IMR-90 (cell line): ENCODE measurements at regions not wholly inside any gene's neighbourhood (a gene's known extent, or its start where the extent isn't known, plus 50 kb on each side); places are given as distances from the start of the nearest gene placed in this dataset.

Experiments
- ATAC-seq: fragments of 200-7000 bp; cut with Tn5 transposase; 2 replicates; pipeline ENCODE4 v1.9.1; 2020; ENCODE audit warnings: low read depth, mild to moderate bottlenecking, moderate library complexity
- BruUV-seq: library from RNA; stranded (reverse); fragments of 400-500 nt; replicated peaks from 2 replicates; lab custom pipeline; 2021; lab: Mats Ljungman, UMichigan
- CTCF ChIA-PET: fragments of 300-600 bp; formaldehyde crosslinking; extraction: SDS; loops from one replicate; lab custom pipeline; 2021; ENCODE audit warnings: antibody characterized with exemption; lab: Yijun Ruan, JAX
- POLR2A ChIA-PET: fragments of 300-600 bp; sonication (Branson Sonifier 250); formaldehyde crosslinking; loops from one replicate; lab custom pipeline; 2022; ENCODE audit warnings: antibody characterized with exemption; ENCODE audit not compliant: unreplicated experiment; lab: Charles Lee
- DNase-seq: peaks from one replicate; pipeline ENCODE4 v3.0.0; 2013
- H2AFZ ChIP-seq: replicated peaks from 2 replicates; pipeline ENCODE3; 2013; ENCODE audit warnings: low read length, mild to moderate bottlenecking; ENCODE audit not compliant: poor library complexity
- H2AK5ac ChIP-seq: 2 replicates; pipeline ENCODE4 v1.6.1; 2013; ENCODE audit warnings: low read depth, low read length, inconsistent platforms
- H2AK9ac ChIP-seq: replicated peaks from 2 replicates; pipeline ENCODE3; 2013; ENCODE audit warnings: mild to moderate bottlenecking, low read depth, low read length, moderate library complexity; ENCODE audit not compliant: poor library complexity
- H2BK120ac ChIP-seq: 2 replicates; pipeline ENCODE4 v1.6.1; 2013; ENCODE audit warnings: low read depth, low read length, inconsistent platforms
- H2BK15ac ChIP-seq: 3 replicates; pipeline ENCODE4 v1.6.1; 2013; ENCODE audit warnings: low read depth, low read length, inconsistent platforms
- H2BK20ac ChIP-seq: 2 replicates; pipeline ENCODE4 v1.6.1; 2013; ENCODE audit warnings: low read depth, mild to moderate bottlenecking, inconsistent platforms, low read length, moderate library complexity
- H2BK5ac ChIP-seq: 2 replicates; pipeline ENCODE4 v1.6.1; 2013; ENCODE audit warnings: mild to moderate bottlenecking, low read depth, low read length, inconsistent platforms; ENCODE audit not compliant: poor library complexity, severe bottlenecking
- H3K14ac ChIP-seq: replicated peaks from 2 replicates; pipeline ENCODE4 v1.6.1; 2013; ENCODE audit warnings: low read depth, low read length, inconsistent platforms
- H3K18ac ChIP-seq: 2 replicates; pipeline ENCODE4 v1.6.1; 2013; ENCODE audit warnings: low read depth, low read length, control low read depth
- H3K23ac ChIP-seq: 2 replicates; pipeline ENCODE4 v1.6.1; 2013; ENCODE audit warnings: low read depth, low read length, inconsistent platforms
- H3K27ac ChIP-seq: 2 replicates; pipeline ENCODE4 v1.5.1; 2013; ENCODE audit warnings: mild to moderate bottlenecking, control low read depth, low read length; ENCODE audit not compliant: insufficient read depth
- H3K27me3 ChIP-seq: 2 replicates; pipeline ENCODE4 v1.6.1; 2013; ENCODE audit warnings: low read length; ENCODE audit not compliant: control insufficient read depth, insufficient read depth
- H3K36me3 ChIP-seq: 2 replicates; pipeline ENCODE4 v1.6.1; 2013; ENCODE audit warnings: low read length, mixed read lengths; ENCODE audit not compliant: control insufficient read depth, insufficient read depth
- H3K4ac ChIP-seq: 2 replicates; pipeline ENCODE4 v1.6.1; 2013; ENCODE audit warnings: low read depth, low read length, inconsistent platforms
- H3K4me1 ChIP-seq: 2 replicates; pipeline ENCODE4 v1.6.1; 2013; ENCODE audit warnings: low read length, mixed read lengths; ENCODE audit not compliant: control insufficient read depth, insufficient read depth
- H3K4me2 ChIP-seq: 2 replicates; pipeline ENCODE4 v1.6.1; 2013; ENCODE audit warnings: low read depth, mild to moderate bottlenecking, control low read depth, low read length, moderate library complexity
- H3K4me3 ChIP-seq: 2 replicates; pipeline ENCODE4 v1.5.1; 2013; ENCODE audit warnings: low read depth, mild to moderate bottlenecking, control low read depth, low read length, moderate library complexity; ENCODE audit not compliant: insufficient read depth
- H3K56ac ChIP-seq: 2 replicates; pipeline ENCODE4 v1.6.1; 2013; ENCODE audit warnings: low read length, inconsistent platforms; ENCODE audit not compliant: insufficient read depth; ENCODE audit errors: extremely low read depth
- H3K79me1 ChIP-seq, 2 experiments: 2 replicates each; pipeline ENCODE4 v1.6.1; 2013; ENCODE audit warnings: low read length in 2 of 2, inconsistent platforms in 1 of 2, low read depth in 1 of 2
- H3K9ac ChIP-seq: 2 replicates; pipeline ENCODE4 v1.6.1; 2013; ENCODE audit warnings: low read depth, low read length, control low read depth
- H3K9me1 ChIP-seq: 2 replicates; pipeline ENCODE4 v1.6.1; 2013; ENCODE audit warnings: low read length, inconsistent platforms; ENCODE audit not compliant: insufficient read depth
- H3K9me3 ChIP-seq: 2 replicates; pipeline ENCODE4 v1.6.1; 2013; ENCODE audit warnings: low read length; ENCODE audit not compliant: control insufficient read depth, insufficient read depth
- H4K20me1 ChIP-seq: 2 replicates; pipeline ENCODE4 v1.6.1; 2013; ENCODE audit warnings: low read length, inconsistent platforms; ENCODE audit not compliant: insufficient read depth
- H4K5ac ChIP-seq: 2 replicates; pipeline ENCODE4 v1.6.1; 2013; ENCODE audit warnings: mild to moderate bottlenecking, low read depth, low read length, control low read depth
- H4K8ac ChIP-seq, 2 experiments: 2 replicates each; pipeline ENCODE4 v1.6.1; 2013; ENCODE audit warnings: low read depth in 2 of 2, low read length in 2 of 2, control low read depth in 1 of 2, inconsistent platforms in 1 of 2
- H4K91ac ChIP-seq: 2 replicates; pipeline ENCODE4 v1.6.1; 2013; ENCODE audit warnings: low read depth, low read length, inconsistent platforms; ENCODE audit not compliant: insufficient read depth
- BHLHE40 ChIP-seq: fragments of 150-350 bp; IDR thresholded peaks from 2 replicates; pipeline ENCODE4 v1.6.1; 2016; ENCODE audit warnings: mild to moderate bottlenecking, low read depth, low read length
- MAFK ChIP-seq: IDR thresholded peaks from 2 replicates; pipeline ENCODE4 v1.6.1; 2012; ENCODE audit warnings: low read depth, low read length, improper control_type of control experiment
- MAZ ChIP-seq: IDR thresholded peaks from 2 replicates; pipeline ENCODE4 v1.6.1; 2012; ENCODE audit warnings: low read depth, mild to moderate bottlenecking, low read length, improper control_type of control experiment, moderate library complexity, borderline replicate concordance
- MXI1 ChIP-seq: IDR thresholded peaks from 2 replicates; pipeline ENCODE4 v1.6.1; 2012; ENCODE audit warnings: low read depth, mild to moderate bottlenecking, low read length, moderate library complexity, borderline replicate concordance
- RAD21 ChIP-seq: IDR thresholded peaks from 2 replicates; pipeline ENCODE4 v1.6.1; 2012; ENCODE audit warnings: low read length, improper control_type of control experiment
- RFX5 ChIP-seq: IDR thresholded peaks from 2 replicates; pipeline ENCODE4 v1.8.0; 2012; ENCODE audit warnings: low read depth, mild to moderate bottlenecking, low read length, moderate library complexity
- WGBS, 2 experiments: methylation state at CpG; one replicate each; pipeline versions ENCODE4 v1.1.5 to v1.1.7; 2013; ENCODE audit warnings: missing lambda C conversion rate in 2 of 2; ENCODE audit not compliant: insufficient read length in 1 of 2; ENCODE audit errors: extremely low coverage in 2 of 2; 5-methylcytosine and 5-hydroxymethylcytosine counted together
- dilution Hi-C: fragments of 300-500 bp; cut with HindIII; formaldehyde crosslinking; loops from one replicate; pipeline ENCODE4 v1.14.3; 2018; ENCODE audit warnings: low sequenced_read_pairs; ENCODE audit not compliant: unreplicated experiment
- in situ Hi-C: fragments of 300-500 bp; cut with MboI; formaldehyde crosslinking; loops from 3 replicates; pipeline ENCODE4 v1.14.3; 2019; ENCODE audit warnings: low sequenced_read_pairs, inconsistent platforms, mixed read lengths
- intact Hi-C: fragments of 100-400 bp; cut with micrococcal nuclease; formaldehyde crosslinking; loops from 2 replicates; pipeline ENCODE4 v1.10.0; 2022
- TF ChIP-seq, protein P1 (sequence below): conservative IDR thresholded peaks from 2 replicates; pipeline ENCODE4 v1.5.1; 2012; ENCODE audit warnings: mild to moderate bottlenecking, low read depth, low read length, improper control_type of control experiment

- Histone ChIP-seq H3K18ac (no peak overlapping the region), H3K23ac (no peak overlapping the region), H4K5ac (no peak overlapping the region), H2BK20ac (no peak overlapping the region), H4K20me1 (no peaks in the 10 kb centered on the region), H3K4ac (no peak overlapping the region), H3K4me1 (no peaks in the 10 kb centered on the region), H3K36me3 (no peaks in the 10 kb centered on the region), H3K27ac (no peak overlapping the region), H3K4me3 (no peak overlapping the region), H3K56ac (no peak overlapping the region), H3K9me3 (no peaks in the 10 kb centered on the region), H3K27me3 (no peaks in the 10 kb centered on the region), H3K4me2 (no peak overlapping the region), H3K79me1 (no peaks in the 10 kb centered on the region), H2BK120ac (no peak overlapping the region), H4K8ac (no peak overlapping the region), H3K9ac (no peak overlapping the region), H4K91ac (no peak overlapping the region), H2AK5ac (no peak overlapping the region), H2AFZ (no peak overlapping the region), H2BK15ac (no peak overlapping the region), H2BK5ac (no peak overlapping the region), H3K14ac (no peak overlapping the region), H2AK9ac (no peak overlapping the region), H3K9me1 (no peaks in the 10 kb centered on the region)
- WGBS, 2 experiments = no CpG with 5 or more reads among the region's 1 CpG
- in situ Hi-C loops (no loop called here), intact Hi-C loops (no loop called here), dilution Hi-C loops (no loop called here)
- no TSS peak for BruUV-seq
- CTCF ChIA-PET = interaction anchor here (0.9 kb wide), 1 partner anchor 8 kb away, joined by 3 read pairs; no protein-coding TSS in a partner anchor
- DNase-seq = no peak
- POLR2A ChIA-PET = no interaction called here
- TF ChIP-seq MAFK (no peak), RAD21 (no peak), BHLHE40 (no peak), RFX5 (no peak), MAZ (no peak), MXI1 (no peak)
- TF ChIP-seq, protein P1, sequence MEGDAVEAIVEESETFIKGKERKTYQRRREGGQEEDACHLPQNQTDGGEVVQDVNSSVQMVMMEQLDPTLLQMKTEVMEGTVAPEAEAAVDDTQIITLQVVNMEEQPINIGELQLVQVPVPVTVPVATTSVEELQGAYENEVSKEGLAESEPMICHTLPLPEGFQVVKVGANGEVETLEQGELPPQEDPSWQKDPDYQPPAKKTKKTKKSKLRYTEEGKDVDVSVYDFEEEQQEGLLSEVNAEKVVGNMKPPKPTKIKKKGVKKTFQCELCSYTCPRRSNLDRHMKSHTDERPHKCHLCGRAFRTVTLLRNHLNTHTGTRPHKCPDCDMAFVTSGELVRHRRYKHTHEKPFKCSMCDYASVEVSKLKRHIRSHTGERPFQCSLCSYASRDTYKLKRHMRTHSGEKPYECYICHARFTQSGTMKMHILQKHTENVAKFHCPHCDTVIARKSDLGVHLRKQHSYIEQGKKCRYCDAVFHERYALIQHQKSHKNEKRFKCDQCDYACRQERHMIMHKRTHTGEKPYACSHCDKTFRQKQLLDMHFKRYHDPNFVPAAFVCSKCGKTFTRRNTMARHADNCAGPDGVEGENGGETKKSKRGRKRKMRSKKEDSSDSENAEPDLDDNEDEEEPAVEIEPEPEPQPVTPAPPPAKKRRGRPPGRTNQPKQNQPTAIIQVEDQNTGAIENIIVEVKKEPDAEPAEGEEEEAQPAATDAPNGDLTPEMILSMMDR = 0 out of 2 replicates have a peak, but pooled peaks have one; percentile 6
- ATAC-seq = no peak
These were observed 274.7 kb downstream of the GLUD2 start for GRCh38 chrX:121322159-121322558.
